T-helper 17 cell (primary cell): ENCODE measurements at regions not wholly inside any gene's neighbourhood (a gene's known extent, or its start where the extent isn't known, plus 50 kb on each side); places are given as distances from the start of the nearest gene placed in this dataset.

Experiments used
- ATAC-seq: fragments of 150-1000 bp; cut with Tn5 transposase; 2 replicates; pipeline ENCODE4 v1.10.0; 2021; ENCODE audit warnings: mild to moderate bottlenecking, moderate library complexity
- DNase-seq, 3 donors: peaks; one replicate each; pipeline versions ENCODE4 v3.0.0 to v3.0.0-alpha.2; 2020 to 2021
- H3K9me3 ChIP-seq: one replicate; pipeline ENCODE4 v1.7.0; 2013; ENCODE audit warnings: low read length, mild to moderate bottlenecking; ENCODE audit not compliant: control insufficient read depth, poor library complexity, severe bottlenecking
- H3K27ac Mint-ChIP-seq: one replicate; pipeline ENCODE4 v1.8.0; 2022; ENCODE audit warnings: mild to moderate bottlenecking, moderate library complexity, mixed read lengths
- H3K27me3 Mint-ChIP-seq: one replicate; pipeline ENCODE4 v1.8.0; 2022; ENCODE audit warnings: mixed read lengths
- H3K36me3 Mint-ChIP-seq: one replicate; pipeline ENCODE4 v1.8.0; 2022; ENCODE audit warnings: low read depth, mixed read lengths
- H3K4me1 Mint-ChIP-seq: one replicate; pipeline ENCODE4 v1.8.0; 2022; ENCODE audit warnings: mild to moderate bottlenecking, mixed read lengths
- H3K4me3 Mint-ChIP-seq: one replicate; pipeline ENCODE4 v1.8.0; 2022; ENCODE audit warnings: mild to moderate bottlenecking, moderate library complexity, mixed read lengths

DNA sequence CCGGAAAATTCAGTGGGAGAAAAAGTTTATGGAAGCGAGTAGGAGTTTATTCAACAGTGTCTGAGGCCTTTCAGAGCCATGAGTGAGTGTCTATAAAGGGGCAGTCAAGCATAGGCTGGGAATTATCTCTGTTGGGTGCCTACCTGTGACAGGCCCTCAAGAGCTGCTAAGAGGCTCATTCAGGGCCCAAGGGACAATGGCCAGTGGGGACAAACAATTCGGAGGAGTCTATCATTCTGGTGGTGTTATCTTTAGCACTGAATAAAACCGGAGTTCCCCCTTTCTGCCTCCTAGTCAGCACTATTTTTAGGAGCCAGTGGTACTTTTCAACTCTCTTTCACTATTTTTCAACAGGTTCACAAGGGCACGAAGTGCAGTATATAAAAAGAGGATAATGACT lies 89.5 kb upstream of the HTATIP2 start:
- ATAC-seq, result no peak
- Mint-ChIP-seq H3K36me3 (no peaks in the 10 kb centered on the region), H3K27ac (no peak overlapping the region), H3K27me3 (peaks cover 59% of the 10 kb centered on the region), H3K4me1 (no peaks in the 10 kb centered on the region), H3K4me3 (no peak overlapping the region)
- H3K9me3 ChIP-seq, result no peaks in the 10 kb centered on the region
- DNase-seq, result no peak

DNA sequence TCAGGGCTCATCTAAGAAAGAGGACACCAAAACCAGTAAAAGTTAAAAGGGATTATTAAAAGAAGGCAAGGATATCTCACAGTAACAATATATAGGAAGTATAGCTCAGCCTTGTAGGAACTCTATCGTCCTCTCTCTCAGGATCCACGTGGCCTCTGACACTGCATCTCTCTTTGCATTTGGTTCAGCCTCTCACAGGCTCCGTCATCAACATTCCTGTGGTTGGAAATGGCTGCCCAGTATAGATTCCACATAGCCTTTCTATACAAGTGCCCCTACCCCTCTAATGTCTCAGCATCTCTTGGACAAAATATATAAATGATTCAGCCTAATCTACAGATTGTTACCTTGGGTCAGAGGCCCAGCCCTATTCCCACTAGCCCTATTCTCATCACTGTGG lies 101.3 kb upstream of the DBX1 start:
- Mint-ChIP-seq H3K36me3 (no peaks in the 10 kb centered on the region), H3K27me3 (peaks cover 63% of the 10 kb centered on the region), H3K4me3 (no peak overlapping the region), H3K4me1 (no peaks in the 10 kb centered on the region), H3K27ac (no peak overlapping the region)
- no peak for ATAC-seq
- DNase-seq, result no peak
- no peaks in the 10 kb centered on the region for H3K9me3 ChIP-seq

DNA sequence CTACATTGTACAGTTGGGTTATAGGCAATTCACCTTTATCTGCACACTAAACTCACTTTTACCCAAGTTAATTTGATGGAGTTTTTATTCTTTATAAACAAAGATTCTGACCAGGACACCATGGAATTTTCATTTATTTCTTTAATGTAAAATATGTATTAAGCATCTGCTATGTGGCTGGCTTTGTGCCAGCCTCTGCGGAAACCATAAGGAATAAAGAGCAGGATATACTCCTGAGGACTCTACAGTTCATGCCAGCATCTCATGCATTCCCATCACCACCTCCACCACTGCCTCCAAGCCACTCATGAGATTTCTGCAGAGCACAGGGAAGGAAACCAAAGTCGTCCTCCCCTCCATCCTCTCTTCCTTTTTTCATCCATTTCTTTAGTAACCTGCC lies 100.0 kb upstream of the DBX1 start:
- Mint-ChIP-seq H3K27ac (no peak overlapping the region), H3K27me3 (peaks cover 57% of the 10 kb centered on the region), H3K4me3 (no peak overlapping the region), H3K4me1 (no peaks in the 10 kb centered on the region), H3K36me3 (no peaks in the 10 kb centered on the region)
- DNase-seq (no peak), ATAC-seq (no peak)
- H3K9me3 ChIP-seq, result no peaks in the 10 kb centered on the region

DNA sequence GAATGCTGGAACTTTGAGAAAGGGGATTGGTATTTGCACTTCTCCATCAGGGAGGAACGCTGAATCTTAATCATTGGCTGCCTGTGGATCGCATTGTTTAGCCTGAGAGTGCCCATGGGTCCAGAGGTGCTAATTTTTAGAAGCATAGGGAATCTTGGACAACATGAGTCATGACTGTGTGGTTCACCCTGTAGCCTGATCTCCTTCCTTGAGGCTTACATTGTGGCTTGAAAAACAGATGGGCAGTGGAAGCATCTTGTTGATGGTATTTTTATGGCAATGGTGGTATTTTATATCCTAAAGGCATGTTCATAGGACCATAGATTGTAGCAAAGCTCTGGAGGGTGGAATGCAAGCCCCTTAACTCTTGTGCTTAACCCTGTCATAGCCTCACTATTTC lies 99.2 kb upstream of the DBX1 start:
- H3K4me3 Mint-ChIP-seq, result no peak overlapping the region
- H3K27ac Mint-ChIP-seq, result no peak overlapping the region

DNA sequence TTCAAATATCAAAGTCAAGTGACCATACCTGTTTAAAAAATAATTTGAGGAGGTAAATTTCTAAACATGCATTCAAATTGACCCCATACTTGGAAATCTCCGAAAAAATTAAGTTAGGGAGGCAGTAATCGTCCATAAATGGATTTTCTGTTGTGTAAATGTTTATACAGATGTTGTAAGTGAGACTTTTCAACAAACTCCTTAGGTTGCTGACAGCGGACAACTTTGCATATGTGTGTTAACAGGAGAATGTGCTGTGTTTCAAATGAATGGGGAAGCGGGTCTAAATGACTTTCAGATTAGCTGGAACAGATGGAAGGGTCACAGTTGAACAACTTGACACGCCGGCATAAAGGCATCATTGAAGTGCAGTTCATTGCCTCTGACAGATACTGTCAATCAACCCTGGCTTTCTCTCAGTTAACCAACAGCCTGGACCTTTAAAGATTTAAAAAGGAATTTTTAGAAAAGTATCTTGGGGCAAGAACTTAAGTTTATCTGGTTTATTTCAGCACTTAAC lies 98.2 kb upstream of the DBX1 start:
- no peak overlapping the region for H3K27ac Mint-ChIP-seq
- no peaks in the 10 kb centered on the region for H3K4me1 Mint-ChIP-seq
- no peak overlapping the region for H3K4me3 Mint-ChIP-seq
- H3K27me3 Mint-ChIP-seq, result peaks cover 53% of the 10 kb centered on the region
- H3K36me3 Mint-ChIP-seq, result no peaks in the 10 kb centered on the region
- ATAC-seq (no peak), DNase-seq (no peak)
- no peaks in the 10 kb centered on the region for H3K9me3 ChIP-seq

More for the DNA sequence above, 99.2 kb upstream of the DBX1 start:
- no peaks in the 10 kb centered on the region for H3K9me3 ChIP-seq
- no peaks in the 10 kb centered on the region for H3K4me1 Mint-ChIP-seq
- H3K36me3 Mint-ChIP-seq, result no peaks in the 10 kb centered on the region
- ATAC-seq (no peak), DNase-seq (no peak)
- peaks cover 52% of the 10 kb centered on the region for H3K27me3 Mint-ChIP-seq

DNA sequence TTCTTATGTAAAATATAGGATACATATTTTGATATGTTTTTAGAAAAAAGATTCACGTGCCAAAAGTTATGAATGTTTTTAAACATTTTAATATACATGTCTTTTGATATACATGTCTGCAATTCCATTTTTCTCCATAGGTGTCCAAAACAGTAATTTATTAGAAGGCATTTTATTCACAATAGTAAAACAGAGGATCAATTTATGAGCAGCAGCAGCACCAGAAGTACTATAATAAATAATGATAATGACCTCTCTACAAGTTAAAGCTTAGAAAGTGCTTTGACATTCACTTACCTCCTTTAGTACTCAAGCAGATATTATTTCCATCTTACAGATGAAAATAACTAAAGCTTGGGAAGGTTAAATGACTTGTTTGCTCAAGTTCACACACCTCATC lies 96.7 kb upstream of the DBX1 start:
- ATAC-seq, result no peak

DNA sequence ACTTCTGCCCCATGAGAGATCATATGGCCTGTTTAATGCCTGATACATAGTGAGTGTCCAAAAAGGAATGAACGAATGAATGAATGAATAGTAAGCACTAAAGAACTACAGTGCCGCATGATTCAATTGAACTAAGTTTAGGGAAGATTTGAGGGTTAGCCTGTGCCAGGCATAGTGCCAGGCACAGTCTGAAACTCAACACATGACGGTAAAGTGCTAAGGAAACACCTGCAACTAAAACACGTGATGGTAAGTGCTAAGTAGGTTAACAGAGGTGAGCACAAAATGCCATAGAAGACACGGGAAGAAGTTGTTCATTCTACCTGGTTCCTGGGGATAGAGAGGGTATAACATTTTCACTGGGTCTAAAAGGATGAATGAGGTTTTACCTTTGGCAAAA lies 93.5 kb upstream of the DBX1 start:
- DNase-seq (no peak), ATAC-seq (no peak)
- H3K4me1 Mint-ChIP-seq, result no peaks in the 10 kb centered on the region
- peaks cover 61% of the 10 kb centered on the region for H3K27me3 Mint-ChIP-seq
- H3K27ac Mint-ChIP-seq, result no peak overlapping the region
- no peak overlapping the region for H3K4me3 Mint-ChIP-seq
- H3K36me3 Mint-ChIP-seq, result no peaks in the 10 kb centered on the region
- no peaks in the 10 kb centered on the region for H3K9me3 ChIP-seq

More for the DNA sequence above, 96.7 kb upstream of the DBX1 start:
- Mint-ChIP-seq H3K4me3 (no peak overlapping the region), H3K4me1 (no peaks in the 10 kb centered on the region), H3K36me3 (no peaks in the 10 kb centered on the region), H3K27me3 (peaks cover 56% of the 10 kb centered on the region), H3K27ac (no peak overlapping the region)
- no peak for DNase-seq
- no peaks in the 10 kb centered on the region for H3K9me3 ChIP-seq

DNA sequence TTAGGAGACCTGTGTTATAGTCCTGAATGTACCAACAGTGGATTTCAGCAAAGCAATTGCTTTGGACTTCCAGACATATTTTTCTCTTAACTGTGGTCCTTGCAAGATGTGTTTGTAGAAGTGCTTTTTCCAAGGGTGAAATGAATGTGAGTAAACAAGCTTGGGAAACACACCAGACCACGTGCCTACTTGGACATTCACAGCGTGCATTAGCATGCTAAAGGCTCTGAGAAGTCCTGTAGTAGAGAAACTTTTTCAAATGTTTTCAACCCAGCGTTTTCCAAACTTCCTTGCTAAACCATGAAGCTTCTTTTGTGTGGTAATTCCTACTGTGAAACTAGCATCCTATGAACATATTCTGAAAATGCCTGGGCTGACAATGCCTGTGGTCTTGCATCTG lies 91.2 kb upstream of the DBX1 start:
- DNase-seq, result no peak
- no peak overlapping the region for H3K27ac Mint-ChIP-seq
- no peak for ATAC-seq
- no peaks in the 10 kb centered on the region for H3K9me3 ChIP-seq
- no peaks in the 10 kb centered on the region for H3K4me1 Mint-ChIP-seq
- no peak overlapping the region for H3K4me3 Mint-ChIP-seq
- H3K36me3 Mint-ChIP-seq, result no peaks in the 10 kb centered on the region
- peaks cover 60% of the 10 kb centered on the region for H3K27me3 Mint-ChIP-seq

DNA sequence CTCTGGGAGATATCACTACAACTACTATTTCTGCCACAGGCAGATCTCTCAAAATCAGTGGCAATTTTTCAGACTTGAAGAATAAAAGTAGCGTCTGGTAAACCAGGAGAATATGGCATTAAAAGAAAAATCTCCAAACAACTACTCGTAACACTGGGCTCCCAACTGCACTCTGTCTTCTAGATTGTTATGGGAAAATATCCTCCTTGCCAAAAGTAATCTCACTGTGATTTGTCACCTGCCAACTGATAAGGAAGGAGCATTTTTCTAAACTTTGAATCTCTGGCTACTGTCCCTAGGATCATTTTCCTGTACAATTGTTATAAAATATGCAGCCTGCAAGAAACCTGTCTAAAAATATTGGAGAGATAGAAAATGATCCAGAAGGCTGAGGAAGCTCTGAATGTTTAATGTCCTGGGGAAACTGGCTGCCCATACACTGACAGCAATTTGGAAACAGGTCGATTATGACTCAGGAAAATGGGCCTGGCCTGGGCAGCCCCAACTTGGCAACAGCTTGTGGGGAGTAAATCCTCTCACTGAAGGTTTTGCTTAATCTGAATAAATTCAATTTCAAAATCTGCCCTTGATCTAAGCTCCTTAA lies 90.5 kb upstream of the DBX1 start:
- ATAC-seq (no peak), DNase-seq (no peak)
- Mint-ChIP-seq H3K4me3 (no peak overlapping the region), H3K27me3 (peaks cover 68% of the 10 kb centered on the region), H3K27ac (no peak overlapping the region), H3K4me1 (no peaks in the 10 kb centered on the region), H3K36me3 (no peaks in the 10 kb centered on the region)
- no peaks in the 10 kb centered on the region for H3K9me3 ChIP-seq

DNA sequence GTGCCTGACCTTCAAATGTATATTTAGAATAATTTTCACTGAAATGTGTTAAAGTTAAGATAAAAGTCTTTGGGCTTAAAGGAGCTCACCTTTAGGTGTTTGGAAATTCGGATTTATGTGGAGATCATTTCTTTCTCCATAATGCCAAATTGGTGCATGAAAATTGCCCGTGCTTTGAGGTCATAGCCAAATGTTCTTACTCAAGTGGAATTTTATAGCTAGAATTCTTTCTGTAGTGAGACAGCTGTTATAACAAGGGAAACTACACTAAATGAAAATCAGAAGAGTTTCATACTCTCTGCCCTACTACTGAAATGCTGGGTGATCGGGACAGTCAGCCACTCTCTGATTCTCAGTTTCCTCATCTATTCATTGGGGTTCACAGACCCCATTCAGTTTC lies 89.5 kb upstream of the DBX1 start:
- Mint-ChIP-seq H3K27me3 (peaks cover 72% of the 10 kb centered on the region), H3K36me3 (no peaks in the 10 kb centered on the region), H3K27ac (no peak overlapping the region), H3K4me3 (no peak overlapping the region), H3K4me1 (no peaks in the 10 kb centered on the region)
- no peak for ATAC-seq
- no peaks in the 10 kb centered on the region for H3K9me3 ChIP-seq
- DNase-seq, result no peak

DNA sequence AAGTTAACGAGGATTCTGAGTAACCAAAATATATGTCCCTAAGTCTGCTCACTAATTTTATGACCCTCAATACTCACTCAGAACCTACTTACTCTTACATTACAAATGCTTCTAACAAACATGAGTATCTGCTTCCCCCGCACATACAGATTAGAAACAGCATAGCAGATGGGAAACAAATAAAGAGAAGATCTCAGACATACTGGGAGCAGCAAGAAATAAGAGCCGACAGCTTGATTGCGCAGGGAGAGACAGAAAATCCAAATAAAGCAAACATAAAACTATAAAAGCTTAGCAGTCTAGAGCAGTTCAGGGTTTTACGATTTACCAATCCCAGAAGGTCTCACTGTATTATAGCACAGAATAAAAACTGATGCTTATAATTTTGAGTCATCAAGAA lies 89.1 kb upstream of the DBX1 start:
- no peaks in the 10 kb centered on the region for H3K36me3 Mint-ChIP-seq
- H3K4me3 Mint-ChIP-seq, result no peak overlapping the region
- peaks cover 76% of the 10 kb centered on the region for H3K27me3 Mint-ChIP-seq

DNA sequence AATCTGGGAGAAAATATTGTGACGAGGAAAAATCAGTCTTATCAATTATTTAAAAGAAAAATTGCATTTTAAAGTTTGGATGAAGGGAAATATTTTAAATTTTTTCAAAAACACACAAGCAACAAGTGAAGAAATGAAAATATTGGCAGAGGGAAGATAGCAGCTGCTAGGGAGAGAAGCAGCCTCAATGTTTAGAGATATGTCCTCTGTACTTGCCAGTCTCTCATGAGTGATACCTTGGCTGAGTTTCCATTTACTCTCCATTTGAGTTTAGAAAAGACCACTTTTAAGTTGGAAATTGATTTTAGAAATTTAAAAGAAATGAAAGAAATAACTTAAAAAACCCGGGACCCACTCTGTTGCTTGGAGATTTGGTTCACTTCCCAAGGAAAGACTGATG lies 88.6 kb upstream of the DBX1 start:
- Mint-ChIP-seq H3K4me1 (no peaks in the 10 kb centered on the region), H3K27me3 (peaks cover 72% of the 10 kb centered on the region), H3K27ac (no peak overlapping the region), H3K4me3 (no peak overlapping the region), H3K36me3 (no peaks in the 10 kb centered on the region)
- no peaks in the 10 kb centered on the region for H3K9me3 ChIP-seq
- ATAC-seq (no peak), DNase-seq (no peak)

More for the DNA sequence above, 89.1 kb upstream of the DBX1 start:
- no peak for DNase-seq
- no peaks in the 10 kb centered on the region for H3K9me3 ChIP-seq
- ATAC-seq, result no peak
- Mint-ChIP-seq H3K4me1 (no peaks in the 10 kb centered on the region), H3K27ac (no peak overlapping the region)

DNA sequence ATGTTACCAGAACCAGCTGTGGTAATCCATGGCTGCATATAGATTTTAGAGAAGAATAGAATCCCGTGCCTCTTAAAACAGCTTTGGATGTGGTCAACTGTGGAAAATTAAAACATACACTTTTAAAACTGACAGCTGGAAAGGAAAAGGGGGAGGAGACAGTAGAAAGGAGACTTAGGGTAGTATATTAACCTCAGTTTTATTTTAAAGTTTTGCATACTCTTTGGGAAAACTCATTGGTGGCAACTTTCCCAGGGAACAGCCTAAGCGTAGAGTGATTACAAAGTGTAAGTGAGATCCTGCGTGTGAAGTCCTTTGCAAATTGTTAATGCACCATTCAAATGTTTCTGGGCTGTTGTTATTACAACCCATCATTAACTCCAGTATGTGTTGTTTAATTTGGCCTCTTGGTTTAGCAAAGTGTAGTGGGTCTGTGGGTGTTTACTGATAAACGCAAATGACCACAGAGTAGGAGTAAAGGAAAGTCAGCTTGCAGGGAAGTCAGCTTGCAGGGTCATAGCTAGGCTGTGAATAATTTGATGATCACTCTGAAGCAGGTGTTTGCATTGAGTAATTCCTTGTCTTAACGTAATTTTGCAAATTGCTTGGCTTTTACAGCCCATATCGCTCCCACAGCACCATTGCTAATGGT lies 88.0 kb upstream of the DBX1 start:
- DNase-seq, result no peak
- H3K27me3 Mint-ChIP-seq, result peaks cover 72% of the 10 kb centered on the region
- H3K27ac Mint-ChIP-seq, result no peak overlapping the region
- no peak for ATAC-seq
- no peaks in the 10 kb centered on the region for H3K4me1 Mint-ChIP-seq
- no peak overlapping the region for H3K4me3 Mint-ChIP-seq
- no peaks in the 10 kb centered on the region for H3K9me3 ChIP-seq
- H3K36me3 Mint-ChIP-seq, result no peaks in the 10 kb centered on the region

DNA sequence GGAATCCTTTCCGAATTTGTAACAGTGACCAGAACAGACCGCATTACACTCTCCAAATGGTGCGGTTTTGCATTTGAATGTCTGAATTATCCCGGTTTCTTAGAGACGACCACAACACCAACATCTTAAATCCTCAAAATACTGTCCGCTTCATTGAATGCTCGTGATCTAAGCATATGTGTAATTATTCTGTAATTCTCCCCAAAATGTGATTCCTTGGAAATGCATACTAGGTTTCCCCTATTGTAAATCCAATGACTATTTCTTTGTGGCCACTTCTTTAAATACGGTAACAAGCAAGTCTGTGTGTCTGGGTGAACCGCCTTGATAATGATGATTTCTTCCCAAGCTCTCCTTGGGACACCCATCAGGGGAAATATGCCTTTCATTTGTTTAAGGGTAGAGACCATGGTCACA lies 87.3 kb upstream of the DBX1 start:
- peaks cover 73% of the 10 kb centered on the region for H3K27me3 Mint-ChIP-seq
- H3K4me3 Mint-ChIP-seq, result no peak overlapping the region
- H3K27ac Mint-ChIP-seq, result no peak overlapping the region
- no peaks in the 10 kb centered on the region for H3K9me3 ChIP-seq
- ATAC-seq (no peak), DNase-seq (no peak)
- no peaks in the 10 kb centered on the region for H3K36me3 Mint-ChIP-seq
- no peaks in the 10 kb centered on the region for H3K4me1 Mint-ChIP-seq
